WI38 (cell line): ENCODE measurements at regions not wholly inside any gene's neighbourhood (a gene's known extent, or its start where the extent isn't known, plus 50 kb on each side); places are given as distances from the start of the nearest gene placed in this dataset.

Experiments
- H3K4me3 ChIP-seq: 2 replicates; pipeline ENCODE4 v1.5.1; 2011; ENCODE audit warnings: low read depth, mild to moderate bottlenecking, control low read depth, low read length
- TF ChIP-seq, protein P1 (sequence below): IDR thresholded peaks from 2 replicates; pipeline ENCODE4 v1.5.1; 2012; ENCODE audit warnings: low read depth, mild to moderate bottlenecking, control low read depth, low read length

- H3K4me3 ChIP-seq: no peak overlapping the region
- TF ChIP-seq, protein P1, sequence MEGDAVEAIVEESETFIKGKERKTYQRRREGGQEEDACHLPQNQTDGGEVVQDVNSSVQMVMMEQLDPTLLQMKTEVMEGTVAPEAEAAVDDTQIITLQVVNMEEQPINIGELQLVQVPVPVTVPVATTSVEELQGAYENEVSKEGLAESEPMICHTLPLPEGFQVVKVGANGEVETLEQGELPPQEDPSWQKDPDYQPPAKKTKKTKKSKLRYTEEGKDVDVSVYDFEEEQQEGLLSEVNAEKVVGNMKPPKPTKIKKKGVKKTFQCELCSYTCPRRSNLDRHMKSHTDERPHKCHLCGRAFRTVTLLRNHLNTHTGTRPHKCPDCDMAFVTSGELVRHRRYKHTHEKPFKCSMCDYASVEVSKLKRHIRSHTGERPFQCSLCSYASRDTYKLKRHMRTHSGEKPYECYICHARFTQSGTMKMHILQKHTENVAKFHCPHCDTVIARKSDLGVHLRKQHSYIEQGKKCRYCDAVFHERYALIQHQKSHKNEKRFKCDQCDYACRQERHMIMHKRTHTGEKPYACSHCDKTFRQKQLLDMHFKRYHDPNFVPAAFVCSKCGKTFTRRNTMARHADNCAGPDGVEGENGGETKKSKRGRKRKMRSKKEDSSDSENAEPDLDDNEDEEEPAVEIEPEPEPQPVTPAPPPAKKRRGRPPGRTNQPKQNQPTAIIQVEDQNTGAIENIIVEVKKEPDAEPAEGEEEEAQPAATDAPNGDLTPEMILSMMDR: no peak
Observed at GRCh38 chr2:201538025-201538424, 86.5 kb downstream of the STRADB start.

GRCh38 chr2:201536754-201537153 lies 85.2 kb downstream of the STRADB start:
- H3K4me3 ChIP-seq: no peak overlapping the region
- TF ChIP-seq, protein P1: no peak

- TF ChIP-seq, protein P1: no peak
- no peak overlapping the region for H3K4me3 ChIP-seq
Observed at GRCh38 chr2:201536046-201536445, 84.5 kb downstream of the STRADB start.

- no peak overlapping the region for H3K4me3 ChIP-seq
- TF ChIP-seq, protein P1: no peak
Observed at GRCh38 chr2:201532686-201533304, 81.3 kb downstream of the STRADB start.
